ENCODE measurements at regions not wholly inside any gene's neighbourhood (a gene's known extent, or its start where the extent isn't known, plus 50 kb on each side); places are given as distances from the start of the nearest gene placed in this dataset.

- no peak for DNase-seq (ENCODE audit: low read depth)
Measured at GRCh38 chr7:371119-371778, 81.3 kb downstream of the FOXL3 start.

DNA sequence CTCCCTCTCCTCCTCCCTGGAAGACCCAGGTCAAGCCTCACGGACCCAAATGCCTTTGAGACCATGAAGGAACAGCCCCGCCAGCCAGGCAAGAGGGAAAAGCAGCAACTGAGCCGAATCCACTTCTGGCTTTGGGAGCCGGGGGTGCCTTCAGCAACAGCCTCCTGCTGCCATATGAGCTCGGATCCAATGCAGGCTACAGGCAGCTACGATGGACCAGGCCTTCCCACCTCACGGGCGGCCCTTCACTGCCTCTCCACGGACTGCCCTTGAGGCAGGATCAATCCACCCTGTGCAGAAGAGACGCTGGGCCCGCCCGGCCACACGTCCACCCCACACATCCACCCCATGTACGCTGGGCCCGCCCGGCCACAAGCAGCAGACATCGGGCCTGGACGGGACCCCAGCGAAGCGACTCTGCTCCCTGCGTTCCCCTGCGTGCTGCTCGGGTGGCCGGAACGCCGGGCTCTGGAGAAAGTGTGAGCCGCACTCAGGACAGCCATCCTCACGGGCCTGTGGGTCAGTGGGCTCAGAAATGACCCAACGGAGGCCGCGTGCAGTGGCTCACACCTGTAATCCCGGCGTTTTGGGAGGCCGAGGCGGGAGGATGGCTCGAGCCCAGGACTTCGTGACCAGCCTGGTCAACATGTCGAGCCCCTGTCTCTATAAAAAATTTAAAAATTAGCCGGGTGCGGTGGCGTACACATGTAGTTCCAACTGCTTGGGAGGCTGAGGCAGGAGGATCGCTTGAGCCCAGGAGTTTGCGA is 82.0 kb downstream of the FOXL3 start:
- DNase-seq (ENCODE audit: low read depth) = no peak

DNA sequence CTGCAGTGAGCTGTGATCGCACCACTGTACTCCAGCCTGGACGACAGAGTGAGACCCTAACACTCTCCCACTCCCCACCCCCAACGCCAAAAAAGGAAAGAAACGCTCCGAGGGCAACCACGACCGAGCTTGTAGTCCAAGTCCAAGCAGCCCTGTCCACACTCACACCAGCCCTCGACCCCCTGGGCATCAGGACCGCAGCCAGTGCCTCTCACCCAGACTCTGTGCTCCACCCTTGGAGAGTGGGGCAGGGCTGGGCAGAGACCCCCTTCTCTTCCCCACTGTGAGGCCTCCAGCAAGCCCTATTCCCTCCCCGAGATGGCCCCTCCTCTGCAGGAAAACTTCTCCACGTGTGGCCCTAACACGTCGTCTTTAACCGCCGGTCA is 82.6 kb downstream of the FOXL3 start:
- DNase-seq (ENCODE audit: low read depth) = no peak

DNA sequence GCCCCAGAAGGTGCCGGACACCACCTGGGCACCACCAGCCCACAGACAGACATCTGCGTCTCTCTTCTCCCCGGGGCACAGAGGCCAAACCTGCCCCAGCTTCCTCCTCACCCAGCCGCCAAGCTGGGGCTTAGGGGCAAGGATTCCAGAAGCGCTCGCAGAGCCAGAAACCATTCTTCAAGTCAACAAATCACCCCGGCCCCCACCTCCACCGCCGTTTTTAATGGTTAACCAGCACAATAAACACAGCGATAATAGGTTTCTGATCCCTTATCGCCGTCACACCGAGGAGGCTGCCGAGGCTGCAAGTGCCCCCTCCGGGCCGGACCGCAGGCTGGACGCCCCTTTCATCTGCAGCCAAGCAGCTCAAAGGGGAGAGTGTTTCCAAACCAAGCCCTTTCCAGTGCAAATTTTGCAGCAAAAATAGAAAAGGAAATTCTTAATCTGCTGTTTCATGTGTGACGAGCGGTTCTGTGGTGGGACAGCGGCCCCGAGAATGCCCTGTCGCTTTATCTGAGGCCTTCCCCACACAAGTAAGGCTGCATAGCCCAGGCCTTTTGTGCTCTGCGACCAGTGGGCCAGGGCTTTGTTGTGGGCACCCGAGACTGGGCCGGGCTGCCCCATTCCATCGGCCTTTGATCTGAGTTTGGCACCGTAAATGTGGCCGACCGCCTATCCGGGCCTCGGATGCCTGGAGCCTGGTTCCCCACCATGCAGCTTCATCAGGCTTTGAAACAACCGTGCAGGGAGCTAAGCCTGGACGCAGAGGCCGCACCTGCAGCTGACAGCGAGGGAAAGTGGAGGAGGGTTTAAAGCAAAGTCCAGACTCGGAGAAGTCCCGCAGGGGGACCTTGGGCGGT is 83.2 kb downstream of the FOXL3 start:
- no peak for DNase-seq (ENCODE audit: low read depth)

GRCh38 chr7:373818-374705 is 84.1 kb downstream of the FOXL3 start:
- DNase-seq (ENCODE audit: low read depth) = no peak

GRCh38 chr7:374706-375311 is 84.8 kb downstream of the FOXL3 start:
- no peak for DNase-seq (ENCODE audit: low read depth)

DNA sequence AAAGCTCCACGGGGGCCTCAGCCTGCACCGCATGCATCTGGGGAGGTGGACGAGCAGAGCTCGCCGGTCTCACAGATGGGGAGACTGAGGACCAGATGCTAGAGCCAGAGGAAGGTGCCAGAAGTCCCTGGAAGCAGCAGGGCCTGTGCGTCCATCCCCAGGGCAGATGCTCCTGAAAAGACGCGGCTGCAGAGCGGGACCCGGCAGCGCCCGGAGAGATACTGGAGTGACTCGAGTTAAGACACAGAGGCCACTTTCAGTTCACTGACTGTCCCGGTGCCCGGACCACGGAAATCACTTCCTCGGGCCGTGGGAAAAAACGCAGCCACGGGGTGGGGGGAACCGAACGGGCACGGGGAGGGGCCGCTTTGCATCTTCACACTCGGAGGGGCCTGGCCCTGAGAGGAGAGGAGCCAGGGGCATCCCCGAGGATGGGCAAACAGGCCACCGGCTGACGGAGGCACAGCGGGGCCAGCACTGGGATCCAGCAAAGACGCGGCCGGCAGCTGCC is 85.4 kb downstream of the FOXL3 start:
- DNase-seq (ENCODE audit: low read depth) = no peak

GRCh38 chr7:375901-376305 is 85.9 kb downstream of the FOXL3 start:
- DNase-seq (ENCODE audit: low read depth) = no peak

- DNase-seq (ENCODE audit: low read depth) = no peak
Measured at GRCh38 chr7:376306-377079, 86.5 kb downstream of the FOXL3 start.

- no peak for DNase-seq (ENCODE audit: low read depth)
Measured at GRCh38 chr7:377080-378040, 87.4 kb downstream of the FOXL3 start.

- no peak for DNase-seq (ENCODE audit: low read depth)
Measured at GRCh38 chr7:378041-378420, 88.1 kb downstream of the FOXL3 start.

- DNase-seq (ENCODE audit: low read depth) = no peak
Measured at GRCh38 chr7:378551-379455, 88.8 kb downstream of the FOXL3 start.

- no peak for DNase-seq (ENCODE audit: low read depth)
Measured at GRCh38 chr7:379456-380138, 89.6 kb downstream of the FOXL3 start.

DNA sequence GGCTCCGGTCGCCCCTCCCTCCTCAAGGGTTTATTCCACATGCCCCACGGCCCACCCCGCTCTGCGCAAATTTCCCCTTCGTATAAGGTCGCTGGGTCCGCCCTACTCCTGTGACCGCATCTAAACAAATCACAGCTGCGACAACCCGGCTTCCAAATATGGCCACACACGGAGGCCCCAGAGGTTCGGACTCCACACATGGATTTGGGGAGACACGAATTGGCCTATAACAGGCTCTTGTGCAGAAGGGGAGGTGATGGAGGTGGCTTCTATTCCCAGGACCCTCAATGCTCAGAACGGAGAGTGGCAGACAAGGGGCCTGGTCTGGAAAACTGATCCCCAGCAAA is 90.1 kb downstream of the FOXL3 start:
- no peak for DNase-seq (ENCODE audit: low read depth)

- DNase-seq (ENCODE audit: low read depth) = no peak
Measured at GRCh38 chr7:380711-381210, 90.8 kb downstream of the FOXL3 start.

- peak; percentile 15 for DNase-seq (ENCODE audit: low read depth)
Measured at GRCh38 chr7:381211-382042, 91.5 kb downstream of the FOXL3 start.

GRCh38 chr7:382043-382400 is 92.1 kb downstream of the FOXL3 start:
- no peak for DNase-seq (ENCODE audit: low read depth)

Measured in stimulated activated CD8-positive, alpha-beta memory T cell treated with anti-CD3 and anti-CD28 coated beads, Interleukin-15, amount 100 ng/mL, for 24 hours (primary cell).